HG02642 (cell line): ENCODE measurements at regions not wholly inside any gene's neighbourhood (a gene's known extent, or its start where the extent isn't known, plus 50 kb on each side); places are given as distances from the start of the nearest gene placed in this dataset.

ENCODE experiments used
- ATAC-seq: cut with Tn5 transposase; IDR thresholded peaks from one replicate; pipeline ENCODE4 v1.9.1; 2021; ENCODE audit warnings: mild to moderate bottlenecking; ENCODE audit not compliant: unreplicated experiment, poor library complexity

- no peak for ATAC-seq
Observed at GRCh38 chr9:108662091-108662875, 193.5 kb downstream of the ACTL7B start.

DNA sequence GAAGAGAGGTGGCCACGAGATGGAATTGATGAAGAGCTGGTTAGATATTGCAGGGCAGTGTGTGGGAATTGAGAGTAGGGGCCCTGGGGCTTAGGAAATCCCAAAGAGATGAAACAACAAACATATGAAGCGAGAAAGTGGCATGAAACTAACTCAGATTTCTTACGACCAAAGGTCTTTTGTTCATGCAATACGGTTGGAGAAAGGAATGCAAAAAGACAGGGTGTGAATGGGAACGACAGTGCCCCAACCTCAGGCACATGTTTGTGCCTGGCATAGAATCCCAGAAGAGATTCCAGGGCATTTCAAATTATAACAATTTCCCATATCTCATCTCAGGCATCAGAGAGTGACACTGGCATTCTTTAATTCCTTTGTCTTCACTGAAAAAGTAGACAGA, 199.2 kb downstream of the ACTL7B start:
- ATAC-seq: no peak

DNA sequence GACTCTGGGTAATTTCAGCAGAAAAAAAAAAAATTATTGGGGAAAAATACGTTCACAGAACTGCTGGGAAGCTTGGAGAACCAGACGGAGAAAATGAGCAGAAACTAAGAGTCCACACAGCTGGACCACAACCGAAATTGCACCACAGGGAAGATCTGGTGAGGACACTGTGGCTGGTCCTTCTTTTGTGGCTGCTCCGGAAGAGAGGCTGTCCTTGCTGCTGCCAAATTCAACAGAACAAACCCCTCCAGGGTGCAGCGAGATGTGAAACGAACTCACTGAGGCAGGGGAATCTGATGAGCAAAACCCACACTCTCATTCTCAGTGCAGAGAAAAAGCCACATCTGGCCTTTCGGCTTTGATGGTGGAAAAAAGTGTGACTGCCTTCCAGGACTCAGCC, 200.0 kb downstream of the ACTL7B start:
- no peak for ATAC-seq

DNA sequence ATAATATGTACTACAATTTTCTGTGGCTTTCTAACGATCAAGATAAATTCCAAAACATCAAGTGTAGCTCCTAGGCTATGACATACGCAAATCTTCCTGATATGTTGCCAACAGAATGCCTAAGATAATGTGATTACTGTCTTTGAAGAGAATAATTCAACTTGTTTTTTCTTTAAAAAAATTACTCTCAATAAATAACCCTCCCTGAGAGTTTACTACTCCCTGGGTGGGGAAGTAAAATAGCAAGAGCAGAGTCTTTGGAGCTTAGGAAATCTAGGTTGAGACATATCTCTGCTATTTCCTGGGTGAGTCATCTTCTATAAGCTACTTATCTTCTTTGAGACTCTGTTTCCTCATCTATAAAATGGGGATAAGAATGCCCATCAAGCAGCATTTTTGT, 201.2 kb downstream of the ACTL7B start:
- ATAC-seq: no peak

GRCh38 chr9:108652851-108653250, 202.9 kb downstream of the ACTL7B start:
- no peak for ATAC-seq

DNA sequence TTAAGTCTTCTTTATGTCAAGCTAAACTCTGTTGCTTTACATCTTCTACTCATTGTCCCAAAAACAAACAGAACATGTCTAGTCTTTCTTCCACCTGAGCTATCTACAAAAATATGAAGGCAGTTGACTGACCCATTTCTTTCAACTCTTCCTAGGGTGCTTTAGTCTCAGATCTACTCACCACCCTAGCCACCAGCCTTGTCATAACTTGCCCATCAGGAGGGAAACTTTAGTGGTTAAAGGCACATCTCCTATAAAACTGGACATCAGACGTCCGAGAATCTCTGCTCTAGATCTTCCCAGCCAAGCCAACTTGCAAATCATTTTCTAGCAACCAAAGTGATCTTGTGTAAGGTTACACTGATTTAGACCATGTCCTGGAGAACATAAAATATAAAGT, 205.0 kb downstream of the ACTL7B start:
- no peak for ATAC-seq

- ATAC-seq: no peak
Observed at GRCh38 chr9:108645520-108645919, 210.3 kb downstream of the ACTL7B start.

GRCh38 chr9:108643731-108644510, 211.9 kb downstream of the ACTL7B start:
- no peak for ATAC-seq

- no peak for ATAC-seq
Observed at GRCh38 chr9:108642871-108643270, 212.9 kb downstream of the ACTL7B start.

- no peak for ATAC-seq
Observed at GRCh38 chr9:108640230-108640629, 215.6 kb downstream of the ACTL7B start.

DNA sequence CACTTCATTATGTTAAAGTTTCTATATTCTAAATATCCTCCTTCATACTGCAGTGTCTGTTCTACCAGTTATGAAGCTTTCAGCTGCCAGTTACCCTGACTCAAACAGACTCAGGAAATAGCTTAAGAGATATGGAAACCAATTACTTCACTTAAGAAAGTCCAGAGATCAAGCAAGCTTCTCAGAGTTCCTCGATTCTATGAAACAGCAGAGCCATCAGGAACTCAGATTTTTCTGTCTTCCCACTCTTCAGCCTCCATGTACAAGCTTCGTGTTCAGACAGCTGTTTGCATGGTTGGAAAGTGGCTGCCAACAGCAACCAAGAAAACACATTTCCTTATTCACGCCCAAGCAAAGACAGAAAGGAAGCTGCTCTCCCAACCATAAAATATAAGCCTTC, 216.1 kb downstream of the ACTL7B start:
- ATAC-seq: no peak

DNA sequence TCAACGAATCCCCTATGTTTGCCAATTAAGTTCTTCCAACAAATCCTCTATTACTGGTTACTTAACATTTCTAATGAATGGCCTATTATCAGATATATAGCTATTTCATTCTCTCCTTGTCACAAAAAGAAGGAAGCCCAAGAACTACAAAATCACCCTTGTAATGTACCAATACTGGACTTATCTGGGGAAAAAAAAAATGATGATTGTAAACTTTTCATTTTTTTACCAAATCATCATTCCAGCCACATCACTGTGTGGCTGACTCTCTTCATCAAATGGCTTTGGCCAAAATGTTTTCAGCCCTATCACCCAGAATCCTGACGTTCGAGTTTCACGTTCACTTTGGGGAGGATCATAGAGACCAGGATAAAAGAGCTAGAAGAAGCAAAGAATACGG, 216.7 kb downstream of the ACTL7B start:
- no peak for ATAC-seq

GRCh38 chr9:108637340-108637739, 218.4 kb downstream of the ACTL7B start:
- no peak for ATAC-seq

GRCh38 chr9:108636013-108636412, 219.8 kb downstream of the ACTL7B start:
- ATAC-seq: no peak

- ATAC-seq: no peak
Observed at GRCh38 chr9:108634672-108635462, 220.9 kb downstream of the ACTL7B start.

DNA sequence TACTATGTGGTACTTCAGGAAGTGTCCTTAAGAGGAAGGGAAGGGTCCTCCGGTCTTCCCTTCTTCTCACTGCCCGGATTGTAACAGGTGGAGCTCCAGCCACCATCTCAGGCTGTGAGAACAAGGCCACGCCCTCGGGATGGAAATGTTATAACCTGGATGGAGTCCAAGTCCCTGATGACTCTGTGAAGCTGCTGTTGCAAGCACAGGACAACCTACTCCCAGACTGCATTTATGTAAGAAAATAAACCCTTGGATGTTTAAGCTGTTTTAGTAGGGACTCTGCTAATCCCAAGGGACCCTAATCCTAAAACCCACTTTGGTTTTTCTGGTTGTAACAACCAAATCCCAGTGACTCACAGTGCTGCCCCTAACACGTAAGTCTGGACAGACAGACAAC, 221.6 kb downstream of the ACTL7B start:
- ATAC-seq: no peak

DNA sequence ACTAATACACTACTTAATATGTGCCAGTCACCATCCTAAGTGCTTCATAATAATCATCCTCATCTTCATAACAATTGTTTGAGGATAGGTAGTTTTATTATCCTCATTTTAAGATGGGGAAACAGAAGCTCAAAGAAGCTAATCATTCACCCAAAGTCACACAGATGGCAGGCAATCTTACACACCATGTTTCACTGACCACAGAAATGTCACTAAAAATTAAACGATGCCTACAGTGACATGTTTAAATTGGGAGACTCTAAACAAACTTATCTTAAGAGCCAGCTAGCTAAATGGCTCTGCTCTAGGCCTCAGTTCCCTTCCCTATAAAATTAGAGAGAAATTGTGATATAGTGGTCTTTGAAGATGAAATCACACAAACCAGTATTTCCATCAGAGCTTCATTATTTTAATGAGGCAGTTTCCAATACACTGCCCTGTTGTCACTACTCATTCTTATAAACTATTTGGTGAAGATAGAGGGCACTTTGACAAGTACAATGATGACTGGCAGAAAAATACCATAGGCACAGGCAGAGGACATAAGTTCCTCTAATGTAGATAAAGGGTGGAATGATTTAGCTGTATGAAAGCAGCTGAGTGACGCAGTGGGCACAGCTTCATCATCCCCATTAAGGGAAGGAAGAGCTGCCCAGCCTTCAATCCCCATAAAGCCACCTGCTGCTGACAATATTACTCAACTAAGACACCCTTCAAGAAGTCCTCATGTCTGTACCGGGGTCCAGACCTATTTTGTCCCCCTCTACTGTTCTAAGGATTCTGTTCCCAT, 224.1 kb downstream of the ACTL7B start:
- ATAC-seq: no peak

DNA sequence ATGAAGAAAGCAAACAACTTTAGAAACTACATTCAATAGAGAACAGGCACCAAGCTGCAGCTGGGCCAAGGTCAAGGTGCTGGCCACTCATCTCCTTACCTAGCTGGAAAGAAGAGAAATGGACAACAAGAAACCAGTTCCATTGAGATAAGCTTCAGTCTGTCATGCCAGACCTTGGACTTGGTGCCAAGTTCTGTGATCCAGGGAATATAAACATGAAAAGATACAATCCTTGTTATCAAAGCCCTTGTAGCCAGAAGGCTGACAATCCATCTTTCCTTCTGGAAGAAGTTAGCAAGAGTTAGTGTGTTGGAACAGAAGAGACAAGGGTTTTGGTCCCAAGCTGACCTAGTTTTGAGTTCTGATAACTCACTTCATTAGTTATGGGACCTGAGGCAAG, 227.5 kb downstream of the ACTL7B start:
- ATAC-seq: no peak

GRCh38 chr9:108626743-108627142, 229.0 kb downstream of the ACTL7B start:
- no peak for ATAC-seq
